Dedifferentiated amniotic fluid mesenchymal stem cell (primary cell): ENCODE measurements at regions not wholly inside any gene's neighbourhood (a gene's known extent, or its start where the extent isn't known, plus 50 kb on each side); places are given as distances from the start of the nearest gene placed in this dataset.

ENCODE experiments used
- DNase-seq: peaks from one replicate; pipeline ENCODE4 v3.0.0-alpha.2; 2016; ENCODE audit errors: extremely low spot score

DNA sequence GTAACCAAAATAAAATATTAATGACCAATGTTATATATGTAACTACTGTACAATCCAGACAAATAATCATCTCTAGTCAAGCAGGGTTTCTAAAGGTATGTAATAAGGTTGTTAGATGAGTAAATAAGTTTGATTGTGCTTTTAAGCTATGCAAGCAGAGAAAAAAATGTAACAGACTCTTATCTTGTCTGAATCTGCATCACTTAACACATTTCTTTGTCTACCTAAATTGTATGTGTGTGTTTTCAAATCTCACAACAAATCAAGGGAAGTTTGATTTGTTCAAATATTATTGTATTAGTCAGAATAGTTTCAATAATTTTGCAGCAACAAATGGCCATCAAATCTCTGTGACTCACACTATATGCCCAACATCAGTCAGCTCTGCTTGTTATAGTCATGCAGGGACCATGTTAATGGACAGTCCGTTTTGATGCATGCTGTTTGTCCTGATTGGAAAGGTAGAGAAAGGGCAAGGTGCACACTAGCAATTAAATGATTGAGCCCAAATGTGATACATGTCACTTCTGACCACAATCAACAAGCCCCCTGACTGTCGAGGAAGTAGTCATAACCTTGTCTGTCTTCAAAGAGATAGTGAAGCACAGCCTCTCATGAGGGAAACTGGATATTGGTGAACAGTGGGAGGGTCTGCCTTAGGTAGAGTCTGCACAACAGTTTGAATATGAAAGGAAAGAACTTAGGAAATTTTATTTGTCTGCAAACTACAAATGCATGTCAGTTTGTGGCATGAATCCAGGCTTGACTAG lies 349.4 kb upstream of the SATB1 start:
- no peak for DNase-seq

DNA sequence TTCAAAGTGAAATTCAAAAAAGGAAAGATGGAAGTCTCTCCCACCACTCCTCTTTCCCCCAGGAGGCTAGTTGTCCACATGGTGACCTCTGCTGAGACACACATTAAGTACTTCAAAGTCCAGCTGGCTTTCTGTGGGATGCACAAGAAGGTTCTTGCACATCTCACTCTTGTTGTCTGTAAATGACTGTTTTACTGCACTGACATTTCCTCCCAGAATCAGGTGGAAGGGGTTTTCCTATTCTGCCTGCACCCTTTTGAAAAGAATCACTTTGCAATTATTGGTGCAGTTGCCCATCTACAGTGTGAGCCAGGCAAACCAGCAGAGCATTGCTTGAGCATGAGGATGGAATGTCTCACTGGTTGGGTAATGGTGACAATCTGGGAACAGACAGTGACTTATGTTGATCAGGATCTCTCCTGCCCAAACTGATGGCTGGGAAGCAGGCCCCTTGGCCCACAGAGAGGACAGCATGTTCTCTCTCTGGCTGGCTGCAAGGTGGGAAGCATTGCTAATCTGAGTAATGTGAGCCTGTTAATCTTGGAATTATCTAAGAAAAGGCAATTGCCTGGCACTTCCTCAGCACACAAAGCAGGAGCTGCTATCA lies 347.7 kb upstream of the SATB1 start:
- DNase-seq = no peak

DNA sequence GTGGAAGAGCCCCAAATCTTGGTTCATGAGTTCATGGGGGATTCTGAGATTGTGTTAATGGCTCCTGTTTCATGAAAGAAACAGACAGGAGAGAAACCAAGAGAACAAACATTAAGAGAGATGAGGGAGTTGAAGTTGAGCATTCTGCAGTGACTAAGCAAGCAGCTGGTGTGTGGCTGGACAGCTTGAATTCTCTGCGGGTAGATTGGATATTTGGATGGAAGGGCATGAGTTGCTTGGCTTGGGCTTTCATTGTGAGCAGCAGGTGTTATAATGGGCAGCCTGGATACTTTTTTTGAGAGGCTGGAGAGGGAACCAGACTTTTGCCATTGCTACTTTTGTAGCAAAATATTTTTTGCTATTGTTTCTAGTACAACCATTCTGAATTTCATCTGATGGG lies 346.8 kb upstream of the SATB1 start:
- no peak for DNase-seq

DNA sequence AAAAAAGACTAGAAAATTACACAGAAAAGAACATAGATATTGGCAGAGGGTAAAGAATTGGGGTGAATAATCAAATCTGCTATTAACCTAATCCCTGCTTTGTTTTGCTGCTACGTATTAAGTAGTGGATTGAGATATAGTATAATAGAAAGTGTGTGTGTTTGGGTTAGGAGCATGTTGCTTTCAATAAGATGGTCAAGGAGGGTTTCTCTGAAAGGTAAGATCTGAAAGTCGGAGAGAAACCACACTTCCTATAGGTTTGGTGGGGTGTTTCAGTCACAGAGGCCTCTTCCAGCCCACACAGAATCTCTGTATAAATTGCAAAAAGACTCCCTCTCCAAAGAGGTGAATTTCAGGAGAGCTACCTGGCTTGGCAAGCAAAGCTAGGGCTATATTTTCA lies 345.7 kb upstream of the SATB1 start:
- DNase-seq = no peak

DNA sequence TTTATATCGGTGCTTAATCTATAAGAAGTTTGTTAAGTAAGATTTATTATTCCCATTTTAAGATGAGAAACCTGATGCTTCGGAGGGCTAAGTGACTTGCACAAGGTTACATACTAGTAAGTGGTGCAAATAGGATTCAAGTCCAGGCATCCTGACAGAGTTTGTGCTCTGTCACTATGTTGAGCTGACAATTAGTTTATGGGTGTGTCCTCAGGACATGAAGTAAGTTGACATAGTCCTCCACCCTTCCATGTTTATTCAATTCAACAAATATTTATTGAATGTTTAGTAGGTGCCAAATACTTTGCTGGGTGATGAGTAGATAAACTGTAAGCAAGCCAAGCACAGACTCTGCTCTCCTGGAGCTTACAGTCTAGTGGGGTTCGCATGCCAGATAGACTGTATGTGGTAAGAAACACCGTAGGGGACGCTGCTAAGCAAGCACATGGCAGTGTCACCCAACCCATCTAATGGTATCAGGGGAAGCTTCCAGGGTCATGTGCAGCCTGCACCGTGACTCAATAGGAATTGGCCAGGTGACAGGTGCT lies 342.7 kb upstream of the SATB1 start:
- DNase-seq = no peak

DNA sequence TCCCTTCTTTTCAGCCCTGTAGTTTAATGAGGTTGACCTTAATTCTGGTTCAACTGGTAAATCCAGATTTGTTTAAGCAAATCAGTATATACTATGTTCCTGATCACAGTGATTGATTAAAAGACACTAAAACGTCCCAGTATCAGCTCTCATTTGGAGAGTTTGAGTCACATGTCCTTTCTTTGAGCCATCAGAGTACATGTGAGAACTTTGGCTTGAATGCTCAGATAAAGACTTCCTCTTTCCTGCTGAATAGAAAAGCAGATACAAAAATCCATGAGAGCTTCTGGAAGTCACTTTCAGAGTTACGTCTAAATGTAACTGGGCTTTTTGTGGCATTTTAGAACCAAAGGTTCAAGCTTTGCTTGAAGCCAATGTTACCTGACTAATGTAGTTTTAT lies 341.8 kb upstream of the SATB1 start:
- DNase-seq = no peak

DNA sequence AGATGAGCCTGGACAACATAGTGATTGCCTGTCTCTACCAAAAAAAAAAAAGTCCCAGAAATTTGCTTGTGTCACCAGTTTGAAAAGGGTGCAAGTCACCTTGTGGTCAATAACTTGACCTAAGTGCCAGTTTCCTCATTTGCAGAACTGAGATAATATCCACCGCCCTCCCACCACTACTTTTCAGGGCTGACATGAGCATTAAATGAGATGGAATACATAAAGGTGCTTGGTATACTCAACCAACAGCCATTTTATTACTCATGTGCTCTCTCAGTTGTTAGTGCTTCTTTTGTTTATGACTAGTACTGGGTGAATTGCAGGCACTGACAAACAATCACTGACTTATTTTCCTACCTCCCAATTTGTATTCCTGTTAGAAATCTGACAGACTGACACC lies 340.5 kb upstream of the SATB1 start:
- no peak for DNase-seq

DNA sequence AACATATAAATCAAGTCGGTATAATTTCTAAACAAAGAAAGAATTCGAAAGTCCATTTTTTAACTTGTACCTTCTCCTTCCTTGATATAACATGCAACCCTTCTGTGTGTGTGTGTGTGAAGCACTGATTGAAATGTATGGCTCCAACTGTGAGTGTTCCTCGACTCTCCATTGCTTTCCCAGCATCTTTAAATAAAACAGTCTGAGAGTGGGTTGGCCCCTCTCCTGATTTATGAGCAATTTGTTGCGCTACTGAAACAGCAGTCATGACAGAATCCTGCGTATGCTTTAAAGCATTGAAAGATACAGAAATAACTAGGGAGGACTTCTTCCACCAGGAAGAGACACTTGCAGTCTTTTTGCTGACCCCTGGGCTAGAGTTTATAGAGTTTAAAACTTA lies 340.0 kb upstream of the SATB1 start:
- DNase-seq = no peak

DNA sequence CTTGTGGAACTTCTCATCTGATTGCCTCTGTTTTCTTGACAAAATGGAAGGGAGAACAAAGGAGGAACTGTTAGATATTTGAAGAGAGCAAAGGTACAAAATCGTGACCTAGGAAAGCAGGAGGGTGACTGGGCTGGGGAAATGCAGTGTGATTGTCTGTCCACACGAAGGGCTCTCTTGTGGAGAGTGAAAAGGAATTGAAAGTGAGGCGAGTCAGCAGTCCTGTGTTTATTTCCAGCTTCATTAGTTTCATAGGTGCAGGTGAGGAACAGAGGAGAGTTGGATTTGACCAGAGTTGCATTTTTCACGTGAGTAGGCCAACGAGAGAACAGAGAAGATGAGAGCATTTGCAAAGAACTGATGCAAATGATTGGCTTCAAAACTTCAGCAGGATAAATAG lies 336.4 kb upstream of the SATB1 start:
- DNase-seq = no peak

DNA sequence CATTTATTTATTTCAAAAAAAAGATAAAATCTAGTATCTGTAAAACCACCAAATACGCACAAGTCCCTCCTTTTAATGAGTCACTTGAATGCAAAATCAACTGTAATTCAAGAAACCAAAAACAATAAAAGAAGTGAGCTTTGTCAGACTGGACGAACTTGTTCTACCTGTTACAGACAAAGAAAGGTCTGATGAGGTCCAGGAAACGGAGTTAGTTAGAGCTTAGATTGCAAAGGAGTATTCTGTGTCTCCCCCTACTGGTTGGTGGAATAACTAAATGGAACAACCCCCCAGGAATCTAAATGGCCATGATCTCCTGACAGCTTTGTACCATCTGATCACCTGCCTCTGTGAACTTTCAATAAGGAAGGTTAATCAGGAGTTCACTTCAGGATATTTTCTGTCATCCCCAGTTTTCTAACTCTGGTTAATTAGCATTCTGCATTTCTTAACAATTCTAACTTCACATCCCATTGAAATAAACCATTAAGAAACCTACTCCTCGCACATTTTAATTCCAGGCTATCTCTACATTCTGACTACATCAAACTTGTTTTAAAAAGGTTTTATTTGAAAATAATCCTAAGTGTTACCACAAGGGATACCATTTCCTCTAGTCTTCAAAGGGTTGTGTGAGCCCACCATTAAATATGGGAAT lies 333.0 kb upstream of the SATB1 start:
- no peak for DNase-seq

DNA sequence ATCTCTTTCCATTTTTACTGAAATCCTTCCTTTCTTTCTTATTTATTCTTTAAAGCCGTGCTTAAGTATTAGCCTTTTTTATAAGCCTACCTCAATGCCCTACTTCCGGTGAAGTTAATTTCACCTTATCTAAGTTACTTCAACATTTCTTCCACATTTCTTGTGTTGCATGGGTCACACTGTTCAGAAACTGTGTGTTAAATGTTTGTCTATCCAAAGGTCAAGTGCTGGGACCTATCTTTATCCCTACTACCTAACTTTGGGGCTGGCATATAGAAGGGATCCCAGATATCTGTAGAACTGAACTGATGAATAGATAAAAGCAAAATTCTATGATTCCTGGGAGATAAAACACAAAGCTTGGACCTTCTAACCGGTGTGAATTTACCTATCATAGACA lies 332.3 kb upstream of the SATB1 start:
- no peak for DNase-seq

DNA sequence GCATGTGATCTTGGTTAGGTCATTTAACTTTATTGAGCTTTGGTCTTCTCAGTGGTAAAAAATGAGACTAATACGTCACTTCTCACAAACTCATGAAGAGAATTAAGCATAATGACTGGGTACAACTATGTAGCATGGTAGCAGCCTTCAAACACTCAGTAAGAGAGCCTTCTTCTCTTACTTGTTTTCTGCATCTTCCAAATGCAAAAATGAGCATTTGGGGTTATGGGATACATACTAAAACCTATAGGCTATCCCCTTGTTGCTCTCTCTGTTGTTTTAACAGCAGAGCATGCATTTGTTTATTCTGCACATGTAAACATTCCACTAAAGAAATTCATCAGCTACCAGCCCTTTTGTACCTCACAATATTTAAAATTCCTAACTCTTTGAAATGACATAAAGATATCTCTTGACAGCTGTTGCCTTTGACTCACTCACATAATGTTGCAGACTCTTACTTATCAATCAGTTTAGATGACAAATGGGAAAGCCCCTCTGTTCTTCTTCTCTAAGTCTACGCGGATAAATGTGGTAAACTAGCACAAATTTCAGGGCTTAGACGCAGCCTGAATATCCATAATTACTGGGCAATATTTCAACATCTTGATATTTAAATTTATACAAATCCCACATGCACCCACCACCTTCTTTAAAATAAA lies 327.3 kb upstream of the SATB1 start:
- DNase-seq = no peak

DNA sequence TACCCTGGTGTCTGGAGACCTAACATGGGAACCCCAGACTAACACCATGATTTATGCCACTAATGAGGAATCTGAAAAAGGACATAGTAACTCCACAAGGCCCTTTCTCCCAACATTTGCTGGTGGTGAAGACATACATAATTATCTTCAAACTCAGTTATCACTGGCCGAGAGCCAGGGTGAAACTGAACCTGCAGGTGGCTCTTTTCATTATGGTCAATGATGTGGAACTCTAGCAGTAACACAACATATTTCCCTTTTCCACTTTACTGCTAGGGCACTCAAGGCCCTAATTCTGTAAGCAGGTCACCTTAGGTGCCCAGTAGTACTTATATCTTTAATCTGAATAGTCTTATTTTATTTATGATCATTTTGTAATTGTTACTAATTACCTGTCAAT lies 326.4 kb upstream of the SATB1 start:
- no peak for DNase-seq

DNA sequence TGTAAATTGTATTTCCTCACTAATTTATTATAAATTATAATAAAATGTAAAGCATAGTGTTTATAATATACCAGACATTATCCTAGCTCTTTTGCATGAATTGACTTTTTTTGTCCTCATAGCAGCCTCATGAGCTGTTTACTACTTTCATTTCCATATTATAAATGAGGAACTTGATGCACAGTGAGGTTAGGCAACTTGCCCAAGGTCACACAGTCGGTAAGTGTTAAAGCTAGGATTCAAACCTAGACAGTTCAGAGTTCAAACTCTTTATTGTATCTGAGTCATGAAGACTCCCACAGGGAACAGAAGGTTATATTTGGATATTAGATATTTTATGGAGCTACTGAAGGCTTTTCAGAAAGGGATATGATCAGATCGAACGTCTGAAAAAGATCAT lies 322.2 kb upstream of the SATB1 start:
- DNase-seq = no peak

DNA sequence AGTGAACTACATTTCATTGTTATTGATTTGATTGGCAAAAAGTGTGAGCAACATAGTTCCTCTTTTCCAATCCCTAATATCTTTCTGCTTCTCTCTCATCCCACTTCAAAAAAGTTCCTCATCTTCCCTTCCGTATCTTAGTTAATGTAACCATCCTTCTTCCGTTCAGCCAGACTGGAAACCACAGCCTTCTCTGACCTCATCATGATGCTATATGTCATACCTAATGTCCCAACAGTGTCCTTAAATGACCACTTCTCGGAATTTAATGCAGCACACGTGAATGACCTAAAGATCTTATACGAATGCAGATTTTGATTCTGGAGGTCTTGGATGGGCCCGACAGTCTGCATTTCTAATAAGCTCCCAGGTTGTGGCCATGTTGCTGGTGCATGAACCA lies 320.3 kb upstream of the SATB1 start:
- no peak for DNase-seq

DNA sequence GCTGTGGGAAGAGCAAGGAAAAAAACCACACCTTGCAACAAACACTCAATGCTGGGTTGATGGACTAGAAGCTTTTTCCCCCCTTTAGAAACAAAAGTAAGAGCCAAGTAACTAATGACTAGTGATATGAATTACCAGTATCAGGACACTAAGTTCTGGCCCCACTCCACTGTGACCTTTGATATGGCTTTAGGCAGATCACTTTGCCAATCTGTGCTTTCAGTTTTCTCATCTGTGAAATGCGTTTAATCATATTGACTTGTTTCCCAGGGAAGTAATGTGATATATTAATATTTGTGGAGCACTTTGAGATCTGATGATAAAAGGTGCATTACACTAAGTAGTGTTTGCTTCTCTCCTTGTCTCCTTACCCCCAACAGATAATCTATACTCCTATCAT lies 319.3 kb upstream of the SATB1 start:
- DNase-seq = no peak

DNA sequence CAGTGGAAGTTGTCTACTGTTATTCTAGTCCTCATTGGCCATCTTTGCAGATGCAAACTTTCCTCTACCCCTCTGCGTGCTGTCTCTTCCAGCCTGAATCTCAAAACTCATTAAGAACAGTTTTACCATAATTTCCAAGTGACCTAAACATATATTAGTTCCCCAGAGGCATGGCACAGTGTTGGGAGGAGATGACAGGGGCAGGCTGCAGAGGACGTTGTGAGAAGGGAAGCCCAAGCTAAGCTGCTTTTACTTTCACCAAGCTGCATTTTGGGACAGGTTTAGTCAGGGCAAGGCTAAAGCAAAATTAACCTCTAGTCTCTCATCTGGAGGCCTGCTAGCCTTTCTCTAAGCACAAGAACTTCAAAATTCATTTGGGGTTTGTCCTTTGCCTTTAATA lies 318.6 kb upstream of the SATB1 start:
- DNase-seq = no peak

DNA sequence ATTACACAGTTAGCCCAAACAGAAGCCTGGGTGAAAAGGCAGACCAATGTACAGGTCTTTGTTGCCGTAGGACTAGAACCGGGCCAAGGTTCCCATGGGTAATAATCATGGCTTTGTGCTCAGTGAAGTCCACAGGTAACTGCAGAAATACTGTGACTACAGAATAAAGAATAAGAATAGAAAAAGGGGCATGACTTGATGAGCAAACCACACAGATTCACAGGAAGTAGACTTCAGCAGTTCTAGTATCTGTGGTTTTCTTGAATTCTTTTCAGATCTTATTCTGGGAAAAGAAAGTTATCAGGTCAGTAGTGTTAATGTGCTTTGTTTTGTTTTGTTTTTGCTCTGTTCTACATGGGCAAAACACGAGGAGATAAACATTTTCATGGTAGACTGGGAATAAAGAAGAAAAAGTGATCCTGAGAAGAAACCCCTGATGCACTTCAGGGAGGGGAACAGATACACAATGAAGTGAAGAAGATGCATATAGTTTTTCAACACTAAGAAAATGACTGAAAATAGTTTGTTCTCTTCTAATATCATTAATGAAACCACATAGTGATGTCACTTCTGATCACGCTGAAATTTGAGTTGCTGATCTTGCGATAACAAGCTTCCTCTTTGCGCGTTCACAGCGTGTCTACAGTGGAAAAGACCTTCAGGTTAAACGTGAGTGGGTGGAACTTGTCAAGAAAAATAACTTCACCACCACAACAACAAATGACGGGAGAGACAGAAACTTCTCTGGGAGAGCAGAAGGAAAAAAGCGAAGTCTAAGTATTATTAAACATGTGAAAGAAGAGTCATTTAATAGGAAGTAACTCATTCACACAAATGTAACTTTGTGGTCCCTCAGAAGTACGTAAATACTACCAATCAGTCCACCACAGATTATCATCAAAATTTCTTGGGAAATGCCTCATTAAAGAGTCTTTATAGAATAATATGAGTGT lies 315.8 kb upstream of the SATB1 start:
- DNase-seq = no peak

DNA sequence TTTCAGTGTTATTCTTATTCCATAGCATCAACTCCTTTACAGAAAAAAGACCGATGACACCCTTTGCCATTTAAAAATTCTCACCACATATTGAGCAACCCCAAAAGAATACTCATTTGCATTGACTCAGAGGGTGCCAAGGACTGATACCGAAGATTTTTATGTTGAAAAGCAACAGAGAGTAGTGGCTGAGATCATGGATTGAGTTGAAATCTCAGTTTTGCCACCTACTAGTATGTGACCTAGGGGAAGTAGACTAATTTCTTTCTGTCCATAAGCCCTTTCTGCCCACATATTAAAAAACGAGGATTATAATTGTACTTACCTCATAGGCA lies 313.9 kb upstream of the SATB1 start:
- no peak for DNase-seq

DNA sequence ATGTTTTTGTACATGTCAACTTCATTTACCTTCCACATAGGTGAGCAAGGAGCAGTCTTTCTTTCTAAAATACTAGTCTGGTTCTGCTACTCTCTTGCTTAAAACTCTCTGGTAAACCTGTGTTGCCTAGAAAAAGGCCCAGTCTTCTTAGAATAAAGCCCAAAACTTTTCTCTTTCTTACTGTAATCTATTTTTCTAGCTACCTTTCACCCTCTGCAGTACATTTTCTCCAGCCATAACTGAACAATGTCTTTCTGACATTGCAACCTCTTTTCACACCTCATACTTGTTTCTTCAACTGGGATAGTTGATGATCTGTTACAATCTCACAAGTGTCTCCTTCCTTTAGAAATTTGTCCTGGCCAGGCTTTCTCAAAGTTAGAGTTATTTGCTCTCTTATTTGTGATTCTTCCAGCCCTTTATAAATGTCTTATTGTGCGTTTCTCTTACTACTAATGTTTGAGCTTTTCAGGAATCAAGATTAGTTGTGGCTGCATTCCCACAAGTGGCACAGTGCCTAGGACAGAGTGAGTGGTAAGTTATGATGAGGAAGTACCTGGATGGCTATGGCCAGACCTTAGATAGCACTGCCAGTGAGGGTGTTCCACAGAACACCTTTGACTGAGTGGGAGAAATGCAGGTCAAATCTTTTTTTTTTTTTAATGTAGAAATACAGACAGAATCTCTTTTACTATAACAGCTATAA lies 313.4 kb upstream of the SATB1 start:
- DNase-seq = no peak

DNA sequence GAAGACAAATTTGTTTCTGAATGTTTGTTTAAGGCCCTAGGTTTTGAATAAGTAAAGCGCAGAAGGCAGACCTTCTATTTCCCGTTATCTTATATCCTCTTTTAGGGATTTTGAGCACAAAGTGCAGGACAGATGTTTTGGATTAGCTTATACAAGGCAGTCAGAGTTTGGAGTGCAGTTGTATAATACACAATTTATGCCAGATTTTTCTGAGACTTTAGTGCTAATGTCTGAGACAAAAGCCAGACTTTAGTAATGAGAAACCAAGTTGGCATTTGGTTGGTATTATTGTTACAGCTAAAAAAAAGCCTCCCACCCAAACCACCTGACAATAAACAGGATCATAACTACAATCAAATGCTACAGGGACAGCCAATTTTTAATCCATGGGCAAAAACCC lies 309.9 kb upstream of the SATB1 start:
- no peak for DNase-seq
